Stomach (tissue), 8 donors: ENCODE measurements at regions not wholly inside any gene's neighbourhood (a gene's known extent, or its start where the extent isn't known, plus 50 kb on each side); places are given as distances from the start of the nearest gene placed in this dataset.

Experiments used
- DNase-seq, 2 donors: peaks; one replicate each; pipeline versions ENCODE4 v3.0.0 to v3.0.0-alpha.2; 2013 to 2019
- H3K27ac ChIP-seq, 5 donors: fragments of 200-600 bp in 4 of 5; sonication (generic) in 4 of 5; one replicate each; pipeline ENCODE4 v1.5.1; 2013 to 2019; ENCODE audit warnings: mild to moderate bottlenecking in 1 of 5, moderate library complexity in 1 of 5
- H3K27me3 ChIP-seq, 3 donors: fragments of 200-600 bp; sonication (generic); one replicate each; pipeline ENCODE4 v1.5.1; 2017 to 2019; ENCODE audit warnings: mixed run types in 1 of 3
- H3K36me3 ChIP-seq, 4 donors: fragments of 200-600 bp; sonication (generic); 1 replicate in 3 of 4; 2 replicates in 1 of 4; pipeline ENCODE4 v1.5.1; 2016 to 2019
- H3K4me1 ChIP-seq, 4 donors: fragments of 200-600 bp; sonication (generic); one replicate each; pipeline ENCODE4 v1.5.1; 2016 to 2019
- H3K4me3 ChIP-seq, 4 donors: fragments of 200-600 bp; sonication (generic) in 3 of 4; one replicate each; pipeline ENCODE4 v1.5.1; 2016 to 2019; ENCODE audit warnings: mild to moderate bottlenecking in 1 of 4
- H3K9me3 ChIP-seq, 4 donors: fragments of 200-600 bp; sonication (generic); one replicate each; pipeline ENCODE4 v1.5.1; 2016 to 2019
- EP300 ChIP-seq: sonication (generic); formaldehyde crosslinking; IDR thresholded peaks from one replicate; pipeline ENCODE4 v1.6.1; 2017; ENCODE audit warnings: antibody characterized with exemption
- POLR2A ChIP-seq, 4 donors: fragments of 450-650 bp; IDR thresholded peaks; one replicate each; pipeline ENCODE4 v1.6.1; 2016; ENCODE audit warnings: antibody characterized with exemption in 4 of 4, control low read depth in 2 of 4, mild to moderate bottlenecking in 1 of 4, moderate library complexity in 1 of 4
- POLR2AphosphoS5 ChIP-seq, 3 donors: sonication (generic); formaldehyde crosslinking; IDR thresholded peaks; one replicate each; pipeline ENCODE4 v1.6.1; 2016; ENCODE audit warnings: antibody characterized with exemption in 3 of 3
- WGBS, 5 donors: extraction: QIAGEN DNeasy Blood & Tissue Kit in 3 of 5; methylation state at CpG; one replicate each; pipeline versions ENCODE4 v1.1.5 to v1.1.7; 2013 to 2018; 5-methylcytosine and 5-hydroxymethylcytosine counted together
- intact Hi-C: fragments of 100-400 bp; cut with DNase I; formaldehyde crosslinking; loops from one replicate; pipeline ENCODE4 v1.15.1; 2023; ENCODE audit warnings: low total_unique reads
- TF ChIP-seq, protein P1 (sequence below), 7 experiments: fragments of 450-650 bp in 4 of 7; fragments of 200-600 bp in 3 of 7; sonication (generic) in 3 of 7; IDR thresholded peaks; one replicate each; pipeline ENCODE4 v1.5.1; 2016 to 2019; ENCODE audit warnings: antibody characterized with exemption in 7 of 7, control low read depth in 2 of 7, mild to moderate bottlenecking in 1 of 7
- donor health status: healthy with polysubstance abuse.
- donor health status: Bipolar disorder and iron deficiency.
- donor health status: healthy.

DNA sequence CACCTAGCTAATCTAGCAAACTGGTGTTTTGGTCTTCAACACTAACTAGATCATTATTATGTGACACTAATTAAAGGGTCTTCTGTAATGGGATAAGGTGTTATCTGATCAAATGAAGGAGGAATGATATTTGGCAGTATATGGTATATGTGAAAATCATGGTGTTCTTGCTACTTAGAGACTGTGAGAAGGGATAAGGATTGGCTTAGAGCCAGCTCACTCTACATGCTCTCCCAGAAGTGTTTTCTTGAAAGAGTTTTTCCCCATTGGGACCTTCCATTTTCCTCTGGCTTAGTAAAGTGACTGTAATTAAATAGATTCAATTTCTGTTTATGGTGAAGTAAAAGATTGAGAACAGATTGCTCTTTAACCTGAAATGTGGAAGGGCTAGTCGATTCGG, 71.2 kb upstream of the RGL1 start:
- Histone ChIP-seq H3K36me3 (no peaks in the 10 kb centered on the region), H3K4me1 (peaks cover 0 to 31% (median 12%) of the 10 kb centered on the region in 4 donors), H3K4me3 (no peak overlapping the region), H3K9me3 (no peaks in the 10 kb centered on the region), H3K27me3 (no peaks in the 10 kb centered on the region), H3K27ac (peak overlapping the region in 1 of 5 donors; percentile 11)
- DNase-seq: peak in 1 of 2 donors; percentile 58
- intact Hi-C loops: no loop called here
- TF ChIP-seq EP300: no peak
- TF ChIP-seq POLR2AphosphoS5 (IDR thresholded peaks at IDR 0.05): no peak
- TF ChIP-seq, protein P1, sequence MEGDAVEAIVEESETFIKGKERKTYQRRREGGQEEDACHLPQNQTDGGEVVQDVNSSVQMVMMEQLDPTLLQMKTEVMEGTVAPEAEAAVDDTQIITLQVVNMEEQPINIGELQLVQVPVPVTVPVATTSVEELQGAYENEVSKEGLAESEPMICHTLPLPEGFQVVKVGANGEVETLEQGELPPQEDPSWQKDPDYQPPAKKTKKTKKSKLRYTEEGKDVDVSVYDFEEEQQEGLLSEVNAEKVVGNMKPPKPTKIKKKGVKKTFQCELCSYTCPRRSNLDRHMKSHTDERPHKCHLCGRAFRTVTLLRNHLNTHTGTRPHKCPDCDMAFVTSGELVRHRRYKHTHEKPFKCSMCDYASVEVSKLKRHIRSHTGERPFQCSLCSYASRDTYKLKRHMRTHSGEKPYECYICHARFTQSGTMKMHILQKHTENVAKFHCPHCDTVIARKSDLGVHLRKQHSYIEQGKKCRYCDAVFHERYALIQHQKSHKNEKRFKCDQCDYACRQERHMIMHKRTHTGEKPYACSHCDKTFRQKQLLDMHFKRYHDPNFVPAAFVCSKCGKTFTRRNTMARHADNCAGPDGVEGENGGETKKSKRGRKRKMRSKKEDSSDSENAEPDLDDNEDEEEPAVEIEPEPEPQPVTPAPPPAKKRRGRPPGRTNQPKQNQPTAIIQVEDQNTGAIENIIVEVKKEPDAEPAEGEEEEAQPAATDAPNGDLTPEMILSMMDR (IDR thresholded peaks at IDR 0.05): no peak
- TF ChIP-seq POLR2A (IDR thresholded peaks at IDR 0.05): no peak
- WGBS, 5 donors: 79 to 92% (median 86%) methylated on average over 2 of the region's 2 CpGs

DNA sequence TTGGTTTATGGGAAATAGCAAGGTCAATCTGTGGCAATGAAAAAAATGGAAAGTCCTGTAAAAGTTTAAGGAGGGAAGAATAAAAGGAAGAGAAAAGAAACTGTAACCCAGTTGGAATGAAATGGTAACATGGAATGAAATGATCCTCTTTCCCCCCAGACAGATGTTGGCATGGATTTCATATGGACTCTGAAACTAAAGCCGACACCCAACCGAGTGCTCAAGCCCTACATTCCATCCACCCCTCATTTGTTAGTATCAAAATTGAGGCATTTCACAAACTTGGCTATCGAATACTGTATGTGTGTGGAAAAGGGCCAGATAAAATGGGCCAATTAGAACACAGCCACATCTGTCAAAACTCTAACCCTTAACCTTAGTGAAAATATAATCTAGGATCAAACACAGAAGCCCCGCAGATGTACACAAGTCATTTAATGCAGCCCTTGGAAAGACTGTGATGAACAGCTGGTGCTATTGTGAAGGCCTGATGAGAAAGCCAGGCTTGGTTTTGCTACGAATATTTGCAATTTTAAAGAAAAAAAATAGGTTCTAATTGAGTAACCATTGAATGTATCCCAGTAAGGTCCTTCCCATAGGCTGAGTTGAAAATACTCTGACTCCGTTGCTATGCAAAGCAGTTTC, 72.6 kb upstream of the RGL1 start:
- no peaks in the 10 kb centered on the region for H3K27me3 ChIP-seq
- intact Hi-C loops: no loop called here
- TF ChIP-seq POLR2AphosphoS5 (IDR thresholded peaks at IDR 0.05) (no peak), EP300 (no peak), POLR2A (IDR thresholded peaks at IDR 0.05) (no peak)
- TF ChIP-seq, protein P1 (IDR thresholded peaks at IDR 0.05): no peak
- WGBS, 5 donors: 68 to 73% (median 72%) methylated on average over 6 of the region's 6 CpGs
- H3K36me3 ChIP-seq: no peaks in the 10 kb centered on the region
- H3K4me1 ChIP-seq: peaks cover 0 to 31% (median 12%) of the 10 kb centered on the region in 4 donors
- no peak overlapping the region for H3K27ac ChIP-seq
- no peaks in the 10 kb centered on the region for H3K9me3 ChIP-seq
- DNase-seq: peak in 1 of 2 donors; percentile 48
- no peak overlapping the region for H3K4me3 ChIP-seq

- H3K27me3 ChIP-seq: no peaks in the 10 kb centered on the region
- no peak overlapping the region for H3K4me3 ChIP-seq
- H3K9me3 ChIP-seq: no peaks in the 10 kb centered on the region
- H3K36me3 ChIP-seq: no peaks in the 10 kb centered on the region
- TF ChIP-seq POLR2AphosphoS5 (IDR thresholded peaks at IDR 0.05) (no peak), EP300 (no peak), POLR2A (IDR thresholded peaks at IDR 0.05) (no peak)
- TF ChIP-seq, protein P1 (IDR thresholded peaks at IDR 0.05): no peak
- no peak overlapping the region for H3K27ac ChIP-seq
- peaks cover 0 to 29% (median 12%) of the 10 kb centered on the region in 4 donors for H3K4me1 ChIP-seq
- no peak for DNase-seq
- intact Hi-C loops: no loop called here
- 72 to 89% (median 75%) methylated on average over 2 of the region's 2 CpGs for WGBS, 5 donors
Measured at GRCh38 chr1:183730886-183731573, 73.9 kb upstream of the RGL1 start.

DNA sequence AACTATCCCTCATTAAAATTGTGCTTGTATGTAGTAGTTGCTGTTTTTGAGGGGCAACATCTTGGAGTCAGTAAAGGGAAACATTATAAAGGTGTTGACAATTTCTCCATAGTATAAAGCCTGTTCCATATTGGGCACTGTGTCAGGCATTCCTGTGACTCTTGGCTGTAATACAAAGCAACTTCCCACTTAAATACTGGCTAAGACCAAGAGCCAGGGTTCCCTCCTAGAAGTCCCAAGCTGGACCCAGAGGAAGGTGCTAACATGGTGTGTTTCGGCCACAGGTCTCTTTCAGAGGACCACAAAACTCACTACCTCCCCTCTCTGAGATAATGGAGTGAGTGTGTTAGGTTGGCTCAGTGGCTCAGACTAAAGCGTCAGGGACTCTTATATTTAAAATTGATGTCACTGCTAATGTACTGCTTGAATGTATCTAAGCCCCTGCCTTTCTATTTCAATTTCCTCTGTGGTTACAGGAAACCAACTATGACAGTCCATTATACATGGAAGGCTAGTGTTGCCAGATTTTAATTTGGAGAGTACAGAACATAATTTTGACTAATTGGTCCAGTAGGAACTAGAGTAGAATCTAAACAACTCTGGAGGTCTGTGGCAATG, 74.7 kb upstream of the RGL1 start:
- Histone ChIP-seq H3K4me1 (peaks cover 0 to 20% (median 11%) of the 10 kb centered on the region in 4 donors), H3K36me3 (no peaks in the 10 kb centered on the region), H3K4me3 (no peak overlapping the region), H3K27ac (no peak overlapping the region), H3K9me3 (no peaks in the 10 kb centered on the region), H3K27me3 (no peaks in the 10 kb centered on the region)
- intact Hi-C loops: no loop called here
- WGBS, 5 donors: 84 to 96% (median 90%) methylated on average over 2 of the region's 2 CpGs
- TF ChIP-seq POLR2A (IDR thresholded peaks at IDR 0.05): no peak
- TF ChIP-seq, protein P1 (IDR thresholded peaks at IDR 0.05): no peak
- TF ChIP-seq EP300: no peak
- no peak for TF ChIP-seq POLR2AphosphoS5 (IDR thresholded peaks at IDR 0.05)
- no peak for DNase-seq
